KMS-11 (cell line): ENCODE measurements at regions not wholly inside any gene's neighbourhood (a gene's known extent, or its start where the extent isn't known, plus 50 kb on each side); places are given as distances from the start of the nearest gene placed in this dataset.
"Not testable (repeated sequence)": the region's sequence is repeated elsewhere in the genome, so short reads cannot be mapped to it uniquely, and the experiment has no call there.

Source experiments
- H2AFZ ChIP-seq: fragments of 200-600 bp; sonication (generic); 2 replicates; pipeline ENCODE4 v1.6.1; 2016; ENCODE audit warnings: antibody characterized with exemption, mixed run types, low read depth
- H3K27ac ChIP-seq: fragments of 200-600 bp; sonication (generic); 2 replicates; pipeline ENCODE4 v1.6.1; 2016; ENCODE audit warnings: mild to moderate bottlenecking, mixed run types
- H3K27me3 ChIP-seq: fragments of 200-600 bp; sonication (generic); 2 replicates; pipeline ENCODE4 v1.6.1; 2017; ENCODE audit warnings: mild to moderate bottlenecking, low read depth, mixed run types, moderate library complexity; ENCODE audit not compliant: insufficient read depth
- H3K36me3 ChIP-seq: fragments of 200-600 bp; sonication (generic); 2 replicates; pipeline ENCODE4 v1.6.1; 2017; ENCODE audit warnings: mild to moderate bottlenecking, mixed run types; ENCODE audit not compliant: insufficient read depth
- H3K4me1 ChIP-seq: fragments of 200-600 bp; sonication (generic); 2 replicates; pipeline ENCODE4 v1.6.1; 2016; ENCODE audit warnings: mild to moderate bottlenecking, low read depth, mixed run types; ENCODE audit not compliant: poor library complexity, severe bottlenecking
- H3K4me2 ChIP-seq: fragments of 200-600 bp; sonication (generic); 2 replicates; pipeline ENCODE4 v1.7.0; 2016; ENCODE audit warnings: mild to moderate bottlenecking, mixed run types
- H3K4me3 ChIP-seq: fragments of 200-600 bp; sonication (generic); IDR thresholded peaks from 2 replicates; pipeline ENCODE4 v1.6.1; 2017; ENCODE audit warnings: low read depth, low read length, mixed read lengths; ENCODE audit not compliant: insufficient read depth
- H3K79me2 ChIP-seq: fragments of 200-600 bp; sonication (generic); 2 replicates; pipeline ENCODE4 v1.6.1; 2016; ENCODE audit warnings: low read depth, mixed run types; ENCODE audit not compliant: insufficient read depth
- H3K9ac ChIP-seq: fragments of 200-600 bp; sonication (generic); 2 replicates; pipeline ENCODE4 v1.6.1; 2016; ENCODE audit warnings: mild to moderate bottlenecking, mixed run types
- H4K20me1 ChIP-seq: fragments of 200-600 bp; sonication (generic); 2 replicates; pipeline ENCODE4 v1.6.1; 2016; ENCODE audit warnings: mild to moderate bottlenecking, mixed run types; ENCODE audit not compliant: insufficient read depth
- TF ChIP-seq, protein P1 (sequence below): fragments of 200-600 bp; sonication (generic); conservative IDR thresholded peaks from 2 replicates; pipeline ENCODE4 v1.6.1; 2017; ENCODE audit warnings: low read depth, mild to moderate bottlenecking, antibody characterized with exemption, low read length, moderate library complexity, mixed read lengths

DNA sequence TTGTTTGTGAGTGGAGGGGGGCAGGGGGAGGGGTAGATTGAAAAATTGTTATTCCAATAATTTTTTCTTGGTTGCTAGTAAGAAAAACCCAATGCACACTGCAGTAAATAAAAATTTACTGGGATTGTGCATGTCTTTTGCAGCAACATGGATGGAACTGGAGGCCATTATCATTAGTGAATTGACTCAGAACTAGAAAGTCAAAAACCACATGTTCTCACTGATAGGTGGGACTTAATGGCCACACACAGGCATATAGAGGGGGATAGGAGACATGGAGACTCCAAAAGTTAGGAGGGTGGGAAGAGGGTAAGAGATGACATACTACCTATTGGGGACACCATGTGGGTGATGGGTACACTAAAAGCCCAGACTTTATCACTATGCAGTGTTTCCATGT lies 67.2 kb downstream of the BUB3 start:
- Histone ChIP-seq H2AFZ (no peak overlapping the region), H3K27me3 (no peaks in the 10 kb centered on the region), H3K36me3 (no peaks in the 10 kb centered on the region), H3K9ac (no peak overlapping the region), H3K4me3 (no peak overlapping the region), H4K20me1 (no peaks in the 10 kb centered on the region), H3K79me2 (no peaks in the 10 kb centered on the region), H3K4me2 (no peak overlapping the region), H3K4me1 (no peaks in the 10 kb centered on the region), H3K27ac (no peak overlapping the region)
- TF ChIP-seq, protein P1, sequence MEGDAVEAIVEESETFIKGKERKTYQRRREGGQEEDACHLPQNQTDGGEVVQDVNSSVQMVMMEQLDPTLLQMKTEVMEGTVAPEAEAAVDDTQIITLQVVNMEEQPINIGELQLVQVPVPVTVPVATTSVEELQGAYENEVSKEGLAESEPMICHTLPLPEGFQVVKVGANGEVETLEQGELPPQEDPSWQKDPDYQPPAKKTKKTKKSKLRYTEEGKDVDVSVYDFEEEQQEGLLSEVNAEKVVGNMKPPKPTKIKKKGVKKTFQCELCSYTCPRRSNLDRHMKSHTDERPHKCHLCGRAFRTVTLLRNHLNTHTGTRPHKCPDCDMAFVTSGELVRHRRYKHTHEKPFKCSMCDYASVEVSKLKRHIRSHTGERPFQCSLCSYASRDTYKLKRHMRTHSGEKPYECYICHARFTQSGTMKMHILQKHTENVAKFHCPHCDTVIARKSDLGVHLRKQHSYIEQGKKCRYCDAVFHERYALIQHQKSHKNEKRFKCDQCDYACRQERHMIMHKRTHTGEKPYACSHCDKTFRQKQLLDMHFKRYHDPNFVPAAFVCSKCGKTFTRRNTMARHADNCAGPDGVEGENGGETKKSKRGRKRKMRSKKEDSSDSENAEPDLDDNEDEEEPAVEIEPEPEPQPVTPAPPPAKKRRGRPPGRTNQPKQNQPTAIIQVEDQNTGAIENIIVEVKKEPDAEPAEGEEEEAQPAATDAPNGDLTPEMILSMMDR: no peak

DNA sequence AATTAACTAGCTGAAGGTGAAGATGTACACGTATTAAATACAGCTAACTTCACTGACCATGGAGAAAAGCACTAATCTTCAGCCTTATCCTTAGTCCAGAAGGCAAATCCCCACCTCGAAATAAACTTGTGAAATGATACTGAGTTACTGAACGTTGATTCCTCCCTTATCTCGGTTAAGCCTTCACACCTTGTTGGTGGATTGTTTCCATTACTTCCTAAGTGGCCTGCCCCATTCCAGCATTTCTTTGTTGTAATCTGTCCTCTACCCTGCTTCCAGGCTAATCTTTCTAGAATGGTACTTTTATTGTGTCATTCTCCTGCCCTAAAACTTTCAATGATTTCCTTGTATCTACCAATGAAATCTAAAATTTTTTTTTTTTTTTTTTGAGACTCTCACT lies 68.6 kb downstream of the BUB3 start:
- Histone ChIP-seq H3K27me3 (no peaks in the 10 kb centered on the region), H3K36me3 (no peaks in the 10 kb centered on the region)

DNA sequence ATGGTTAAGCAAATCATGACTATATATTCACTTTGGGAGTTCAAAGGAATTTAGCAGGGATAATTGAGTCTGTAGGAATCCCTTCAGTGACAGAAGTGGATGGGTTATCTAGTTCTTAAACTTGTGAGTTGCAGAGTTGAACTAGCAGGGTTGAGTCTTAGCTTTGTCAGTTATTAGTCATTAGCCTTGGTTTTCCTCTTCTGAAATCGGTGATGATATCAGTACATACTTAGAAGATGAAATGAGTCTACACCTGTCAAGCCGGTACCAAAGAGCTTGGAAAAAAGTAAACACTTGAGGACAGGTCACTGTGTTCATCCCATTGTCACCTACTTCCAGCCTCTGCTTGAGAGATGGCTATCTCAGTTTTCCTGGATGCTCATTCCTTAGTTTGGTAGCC lies 73.5 kb downstream of the BUB3 start:
- H2AFZ ChIP-seq: no peak overlapping the region
- no peaks in the 10 kb centered on the region for H4K20me1 ChIP-seq
- TF ChIP-seq, protein P1: no peak
- no peaks in the 10 kb centered on the region for H3K4me1 ChIP-seq
- H3K27me3 ChIP-seq: no peaks in the 10 kb centered on the region
- no peak overlapping the region for H3K4me3 ChIP-seq
- no peak overlapping the region for H3K27ac ChIP-seq
- H3K79me2 ChIP-seq: no peaks in the 10 kb centered on the region
- H3K4me2 ChIP-seq: no peak overlapping the region
- no peaks in the 10 kb centered on the region for H3K36me3 ChIP-seq
- no peak overlapping the region for H3K9ac ChIP-seq

More for the DNA sequence above, 68.6 kb downstream of the BUB3 start:
- Histone ChIP-seq H2AFZ (no peak overlapping the region), H3K4me1 (no peaks in the 10 kb centered on the region), H3K79me2 (no peaks in the 10 kb centered on the region), H3K4me3 (no peak overlapping the region), H3K9ac (no peak overlapping the region), H4K20me1 (no peaks in the 10 kb centered on the region), H3K27ac (no peak overlapping the region), H3K4me2 (no peak overlapping the region)
- TF ChIP-seq, protein P1: no peak

DNA sequence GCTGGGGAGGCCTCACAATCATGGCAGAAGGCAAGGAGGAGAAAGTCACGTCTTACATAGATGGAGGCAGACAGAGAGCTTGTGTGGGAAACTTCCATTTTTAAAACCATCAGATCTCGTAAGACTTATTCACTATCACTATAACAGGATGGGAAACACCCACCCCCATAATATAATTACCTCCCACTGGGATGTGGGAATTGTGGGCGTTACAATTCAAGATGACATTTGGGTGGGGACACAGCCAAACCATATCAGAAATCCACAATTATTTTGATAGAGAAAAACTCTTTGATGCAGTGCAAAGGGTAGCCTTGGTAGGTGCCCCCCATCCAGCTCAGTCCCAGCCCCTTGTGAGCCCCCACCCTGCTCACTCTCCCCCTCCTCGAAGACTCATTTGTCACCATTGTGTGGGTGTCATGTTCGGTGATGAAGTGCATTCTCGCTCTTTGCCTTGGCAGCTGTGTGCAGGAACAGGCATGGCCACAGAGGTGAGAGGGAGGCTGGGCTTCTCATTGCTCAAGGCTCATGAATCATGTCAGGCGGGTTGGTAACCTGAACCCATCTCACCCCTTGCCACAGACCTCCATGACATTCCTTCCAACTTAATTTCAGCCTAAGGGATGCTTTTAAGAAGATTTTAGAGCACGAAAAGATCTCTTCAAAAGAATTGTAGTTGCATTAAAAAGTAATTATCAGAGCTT lies 75.9 kb downstream of the BUB3 start:
- Histone ChIP-seq H3K4me2 (no peak overlapping the region), H3K4me3 (no peak overlapping the region), H3K4me1 (no peaks in the 10 kb centered on the region), H3K36me3 (no peaks in the 10 kb centered on the region), H2AFZ (no peak overlapping the region), H3K27me3 (no peaks in the 10 kb centered on the region), H3K27ac (no peak overlapping the region), H3K9ac (no peak overlapping the region), H4K20me1 (no peaks in the 10 kb centered on the region), H3K79me2 (no peaks in the 10 kb centered on the region)
- TF ChIP-seq, protein P1: no peak

DNA sequence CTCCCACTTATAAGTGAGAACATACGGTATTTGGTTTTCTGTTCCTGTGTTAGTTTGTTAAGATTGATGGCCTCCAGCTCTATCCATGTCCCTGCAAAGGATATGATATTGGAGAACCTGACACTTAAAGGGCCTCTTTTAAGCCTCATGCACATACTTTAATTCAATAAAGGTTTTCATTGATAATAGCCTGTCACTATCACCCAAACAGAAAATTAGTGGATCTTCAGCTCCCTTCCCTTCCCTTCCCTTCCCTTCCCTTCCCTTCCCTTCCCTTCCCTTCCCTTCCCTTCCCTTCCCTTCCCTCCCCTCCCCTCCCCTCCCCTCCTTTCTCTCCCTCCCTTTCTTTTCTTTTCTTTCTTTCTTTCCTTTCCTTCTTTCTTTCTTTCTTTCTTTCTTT lies 78.7 kb downstream of the BUB3 start:
- not testable (repeated sequence) for H3K9ac ChIP-seq, H2AFZ ChIP-seq, H3K4me2 ChIP-seq, H3K36me3 ChIP-seq, H4K20me1 ChIP-seq, H3K4me3 ChIP-seq, H3K79me2 ChIP-seq, H3K27me3 ChIP-seq, H3K27ac ChIP-seq, H3K4me1 ChIP-seq

DNA sequence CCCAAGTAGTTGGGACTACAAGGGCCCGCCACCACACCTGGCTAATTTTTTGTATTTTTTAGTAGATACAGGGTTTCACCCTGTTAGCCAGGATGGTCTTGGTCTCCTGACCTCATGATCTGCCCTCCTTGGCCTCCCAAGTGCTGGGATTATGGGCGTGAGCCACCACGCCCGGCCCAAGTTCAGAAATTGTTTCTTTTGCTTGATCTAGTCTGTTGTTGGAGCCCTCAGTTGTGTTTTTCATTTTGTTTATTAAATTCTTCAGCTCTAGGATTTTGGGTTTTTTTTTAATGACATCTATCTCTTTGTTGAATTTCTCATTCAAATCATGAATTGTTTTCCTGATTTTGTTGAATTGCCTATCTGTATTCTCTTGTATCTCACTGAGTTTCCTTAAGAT lies 80.8 kb downstream of the BUB3 start:
- not testable (repeated sequence) for H3K27ac ChIP-seq, H3K27me3 ChIP-seq, H3K36me3 ChIP-seq, H4K20me1 ChIP-seq, H3K4me3 ChIP-seq, H2AFZ ChIP-seq, H3K9ac ChIP-seq, H3K4me2 ChIP-seq, H3K4me1 ChIP-seq, H3K79me2 ChIP-seq
